B cell (primary cell): ENCODE measurements at regions not wholly inside any gene's neighbourhood (a gene's known extent, or its start where the extent isn't known, plus 50 kb on each side); places are given as distances from the start of the nearest gene placed in this dataset.

Experiments used
- ATAC-seq: fragments of 200-7000 bp; cut with Tn5 transposase; one replicate; pipeline ENCODE4 v1.10.0; 2021; ENCODE audit warnings: low read depth, mild to moderate bottlenecking, moderate number of reproducible peaks, moderate library complexity
- CTCF ChIA-PET: fragments of 350-600 bp; sonication (Branson Sonifier 250); formaldehyde crosslinking; loops from one replicate; lab custom pipeline; 2021; ENCODE audit warnings: antibody characterized with exemption, inconsistent platforms; lab: Charles Lee
- POLR2A ChIA-PET: fragments of 350-600 bp; sonication (Branson Sonifier 250); formaldehyde crosslinking; loops from one replicate; lab custom pipeline; 2021; ENCODE audit warnings: antibody characterized with exemption; lab: Charles Lee
- DNase-seq: peaks from one replicate; pipeline ENCODE4 v3.0.0; 2013
- H2AFZ ChIP-seq: 2 replicates; pipeline ENCODE4 v1.6.1; 2012; ENCODE audit warnings: mild to moderate bottlenecking, low read depth, low read length; ENCODE audit not compliant: insufficient read depth, poor library complexity, severe bottlenecking
- H3K27ac ChIP-seq, 2 donors: 1 replicate in 1 of 2; 2 replicates in 1 of 2; pipeline ENCODE4 v1.5.1; 2012 to 2013; ENCODE audit warnings: low read length in 2 of 2, mild to moderate bottlenecking in 2 of 2, moderate library complexity in 1 of 2
- H3K27me3 ChIP-seq, 4 experiments: fragments of 200-600 bp in 1 of 4; sonication (generic) in 1 of 4; replicated peaks in 1 of 4; 1 replicate in 2 of 4; 2 replicates in 2 of 4; pipeline versions ENCODE4 v1.6.1 to v1.7.0; 2013 to 2016; ENCODE audit warnings: low read length in 3 of 4, mild to moderate bottlenecking in 2 of 4, mixed read lengths in 1 of 4, moderate library complexity in 1 of 4; ENCODE audit not compliant: insufficient read depth in 4 of 4, control insufficient read depth in 3 of 4; ENCODE audit errors: control extremely low read depth in 1 of 4
- H3K36me3 ChIP-seq, 2 experiments: replicated peaks in 1 of 2; 1 replicate in 1 of 2; 2 replicates in 1 of 2; pipeline versions ENCODE4 v1.6.1 to v1.7.1; 2013; ENCODE audit warnings: low read length in 1 of 2; ENCODE audit not compliant: insufficient read depth in 2 of 2, control insufficient read depth in 1 of 2; ENCODE audit errors: control extremely low read depth in 1 of 2, extremely low read depth in 1 of 2
- H3K4me1 ChIP-seq, 2 donors: fragments of 200-600 bp in 1 of 2; sonication (generic) in 1 of 2; 1 replicate in 1 of 2; 2 replicates in 1 of 2; pipeline versions ENCODE4 v1.5.1 to v1.6.1; 2013 to 2017; ENCODE audit warnings: low read length in 2 of 2; ENCODE audit not compliant: control insufficient read depth in 2 of 2, insufficient read depth in 2 of 2
- H3K4me2 ChIP-seq: replicated peaks from 2 replicates; pipeline ENCODE3; 2012; ENCODE audit warnings: mild to moderate bottlenecking, low read depth, low read length; ENCODE audit not compliant: poor library complexity, severe bottlenecking
- H3K4me3 ChIP-seq, 5 experiments: fragments of 200-600 bp in 1 of 5; sonication (generic) in 1 of 5; 1 replicate in 3 of 5; 2 replicates in 2 of 5; pipeline versions ENCODE4 v1.5.1 to v1.7.0; 2011 to 2016; ENCODE audit warnings: low read length in 4 of 5, mild to moderate bottlenecking in 4 of 5, low read depth in 2 of 5, control low read depth in 1 of 5, moderate library complexity in 1 of 5; ENCODE audit not compliant: insufficient read depth in 1 of 5; ENCODE audit errors: control extremely low read depth in 1 of 5, extremely low read depth in 1 of 5
- H3K79me2 ChIP-seq: fragments of 200-600 bp; sonication (generic); one replicate; pipeline ENCODE4 v1.6.0; 2016; ENCODE audit warnings: low read length; ENCODE audit not compliant: control insufficient read depth, insufficient read depth
- H3K9ac ChIP-seq: fragments of 200-600 bp; sonication (generic); 2 replicates; pipeline ENCODE4 v1.6.1; 2017; ENCODE audit warnings: mild to moderate bottlenecking, low read length, moderate library complexity
- H3K9me3 ChIP-seq, 3 donors: one replicate each; pipeline versions ENCODE4 v1.6.1 to v1.7.1; 2013; ENCODE audit warnings: low read length in 2 of 3; ENCODE audit not compliant: control insufficient read depth in 2 of 3, insufficient read depth in 1 of 3; ENCODE audit errors: control extremely low read depth in 1 of 3
- H4K20me1 ChIP-seq: 2 replicates; pipeline ENCODE4 v1.6.0; 2012; ENCODE audit warnings: mild to moderate bottlenecking, low read length; ENCODE audit not compliant: insufficient read depth, control insufficient read depth, poor library complexity, severe bottlenecking
- H3K27ac Mint-ChIP-seq: one replicate; pipeline ENCODE4 v1.8.0; 2021; ENCODE audit warnings: mixed read lengths
- H3K27me3 Mint-ChIP-seq: one replicate; pipeline ENCODE4 v1.8.0; 2021; ENCODE audit warnings: mixed read lengths
- H3K4me1 Mint-ChIP-seq: one replicate; pipeline ENCODE4 v1.8.0; 2021; ENCODE audit warnings: mixed read lengths
- H3K4me3 Mint-ChIP-seq: one replicate; pipeline ENCODE4 v1.8.0; 2021; ENCODE audit warnings: mixed read lengths
- H3K9me3 Mint-ChIP-seq: one replicate; pipeline ENCODE4 v1.8.0; 2022; ENCODE audit warnings: mixed read lengths; ENCODE audit not compliant: insufficient read depth
- CTCF ChIP-seq: fragments of 200-600 bp; IDR thresholded peaks from one replicate; pipeline ENCODE4 v1.8.0; 2022; ENCODE audit warnings: antibody characterized with exemption, mild to moderate bottlenecking
- EZH2 ChIP-seq: IDR thresholded peaks from 2 replicates; pipeline ENCODE4 v1.6.1; 2012; ENCODE audit warnings: borderline replicate concordance, low read depth, mild to moderate bottlenecking, moderate library complexity, low read length; ENCODE audit not compliant: insufficient read depth, poor library complexity, severe bottlenecking
- WGBS: methylation state at CpG from one replicate; pipeline ENCODE4 v1.1.5; 2013; ENCODE audit warnings: missing lambda C conversion rate; ENCODE audit not compliant: insufficient coverage; 5-methylcytosine and 5-hydroxymethylcytosine counted together
- intact Hi-C: fragments of 100-400 bp; cut with micrococcal nuclease; formaldehyde crosslinking; loops from one replicate; pipeline ENCODE4 v1.10.0; 2022

- H3K27me3 ChIP-seq, result peaks cover 0 to 2% (median 0%) of the 10 kb centered on the region in 4 experiments
- H3K27ac ChIP-seq, result no peak overlapping the region
- H4K20me1 ChIP-seq, result no peaks in the 10 kb centered on the region
- ChIA-PET CTCF (no interaction called here), POLR2A (no interaction called here)
- intact Hi-C loops, result no loop called here
- no peak overlapping the region for H2AFZ ChIP-seq
- ATAC-seq (no peak), DNase-seq (no peak)
- no peak overlapping the region for H3K4me2 ChIP-seq
- H3K79me2 ChIP-seq, result no peaks in the 10 kb centered on the region
- H3K4me3 ChIP-seq, result no peak overlapping the region
- H3K4me1 ChIP-seq, result no peaks in the 10 kb centered on the region
- H3K4me3 Mint-ChIP-seq, result no peak overlapping the region
- peaks cover 23% of the 10 kb centered on the region for H3K27me3 Mint-ChIP-seq
- H3K27ac Mint-ChIP-seq, result no peak overlapping the region
- H3K36me3 ChIP-seq, result no peaks in the 10 kb centered on the region
- no CpG with 5 or more reads among the region's 2 CpGs for WGBS
- peaks cover 4% of the 10 kb centered on the region for H3K9me3 Mint-ChIP-seq
- no peaks in the 10 kb centered on the region for H3K4me1 Mint-ChIP-seq
- H3K9me3 ChIP-seq, result peaks cover 0 to 3% (median 0%) of the 10 kb centered on the region in 3 donors
- TF ChIP-seq EZH2 (no peak), CTCF (no peak)
- no peak overlapping the region for H3K9ac ChIP-seq
Measured at GRCh38 chr3:159233734-159234133, 431.9 kb downstream of the MFSD1 start.

- Histone ChIP-seq H3K9ac (no peak overlapping the region), H3K4me3 (no peak overlapping the region), H4K20me1 (no peaks in the 10 kb centered on the region), H3K27ac (no peak overlapping the region), H3K36me3 (no peaks in the 10 kb centered on the region), H3K4me1 (no peaks in the 10 kb centered on the region), H3K27me3 (peaks cover 0 to 2% (median 0%) of the 10 kb centered on the region in 4 experiments), H3K4me2 (no peak overlapping the region), H3K9me3 (peaks cover 0 to 3% (median 0%) of the 10 kb centered on the region in 3 donors), H3K79me2 (no peaks in the 10 kb centered on the region), H2AFZ (no peak overlapping the region)
- Mint-ChIP-seq H3K27ac (no peak overlapping the region), H3K9me3 (peaks cover 4% of the 10 kb centered on the region), H3K4me3 (no peak overlapping the region), H3K4me1 (no peaks in the 10 kb centered on the region), H3K27me3 (peaks cover 24% of the 10 kb centered on the region)
- TF ChIP-seq EZH2 (no peak), CTCF (no peak)
- intact Hi-C loops, result no loop called here
- ChIA-PET CTCF (no interaction called here), POLR2A (no interaction called here)
- WGBS, result 86% methylated on average over 1 of the region's 3 CpGs
- DNase-seq (no peak), ATAC-seq (no peak)
Measured at GRCh38 chr3:159234306-159234705, 432.5 kb downstream of the MFSD1 start.
